ENCODE measurements at regions not wholly inside any gene's neighbourhood (a gene's known extent, or its start where the extent isn't known, plus 50 kb on each side); places are given as distances from the start of the nearest gene placed in this dataset.
A peak's percentile ranks its signal among the peaks of the same experiment; 100 is the strongest.
"Not testable (repeated sequence)": the region's sequence is repeated elsewhere in the genome, so short reads cannot be mapped to it uniquely, and the experiment has no call there.

DNA sequence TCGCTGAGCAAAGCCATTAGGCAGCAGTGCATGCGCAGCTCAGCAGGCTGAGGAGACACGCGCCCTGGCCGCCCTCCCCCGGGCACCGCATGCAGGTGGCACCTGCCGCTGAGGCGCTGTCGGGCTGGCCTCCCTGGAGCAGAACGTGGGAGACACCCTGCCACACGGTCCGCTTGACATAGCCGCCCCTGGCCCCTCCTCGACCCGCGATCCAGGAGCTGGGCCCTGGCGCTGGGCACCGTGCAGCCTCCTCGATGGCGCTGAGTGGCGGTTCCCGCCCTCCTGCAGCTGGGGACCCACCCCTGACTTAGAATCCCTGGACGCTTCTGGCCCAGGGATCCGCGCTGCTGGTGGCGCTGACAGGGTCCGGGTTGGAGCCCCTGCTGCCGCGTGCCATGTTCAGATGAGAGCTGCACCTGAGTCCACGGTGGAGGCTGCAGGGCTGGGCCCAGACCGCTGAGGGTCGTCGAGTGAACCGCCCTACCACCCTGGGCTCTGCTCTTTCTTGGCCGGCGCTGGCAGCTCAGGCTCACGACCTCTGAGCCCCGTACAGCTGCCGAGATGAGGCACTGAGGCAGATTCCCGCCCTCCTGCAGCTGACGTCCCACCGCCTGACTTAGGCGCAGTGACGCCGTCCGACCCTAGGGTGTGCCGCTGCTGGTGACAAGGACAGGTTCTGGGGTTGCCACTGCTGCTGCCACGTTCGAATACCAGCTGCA, 116.8 kb downstream of the OR13A1 start:
- DNase-seq, result no peak

GRCh38 chr10:45199205-45199740, 116.1 kb downstream of the OR13A1 start:
- DNase-seq, result no peak

DNA sequence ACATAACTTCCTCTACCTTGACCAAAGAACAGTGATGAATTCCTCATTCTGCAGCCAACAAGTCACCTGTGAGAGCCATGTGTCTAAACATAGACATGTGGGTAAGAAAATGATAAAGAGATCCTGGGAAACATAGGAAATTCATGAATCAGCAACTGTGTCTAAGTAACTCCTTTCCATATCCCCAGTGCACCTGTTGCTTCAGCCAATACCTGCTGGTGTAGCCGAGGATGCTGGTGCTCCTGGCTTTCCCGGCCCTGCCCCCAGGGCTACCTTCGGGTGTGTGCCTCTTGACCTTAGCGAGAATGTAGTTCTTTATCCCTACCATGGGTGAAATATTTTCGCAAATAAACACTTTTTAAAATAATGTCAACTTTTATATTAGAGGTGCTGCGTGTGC, 114.1 kb downstream of the OR13A1 start:
- DNase-seq, result no peak

- DNase-seq, result no peak
Measured at GRCh38 chr10:45202242-45202641, 113.2 kb downstream of the OR13A1 start.

DNA sequence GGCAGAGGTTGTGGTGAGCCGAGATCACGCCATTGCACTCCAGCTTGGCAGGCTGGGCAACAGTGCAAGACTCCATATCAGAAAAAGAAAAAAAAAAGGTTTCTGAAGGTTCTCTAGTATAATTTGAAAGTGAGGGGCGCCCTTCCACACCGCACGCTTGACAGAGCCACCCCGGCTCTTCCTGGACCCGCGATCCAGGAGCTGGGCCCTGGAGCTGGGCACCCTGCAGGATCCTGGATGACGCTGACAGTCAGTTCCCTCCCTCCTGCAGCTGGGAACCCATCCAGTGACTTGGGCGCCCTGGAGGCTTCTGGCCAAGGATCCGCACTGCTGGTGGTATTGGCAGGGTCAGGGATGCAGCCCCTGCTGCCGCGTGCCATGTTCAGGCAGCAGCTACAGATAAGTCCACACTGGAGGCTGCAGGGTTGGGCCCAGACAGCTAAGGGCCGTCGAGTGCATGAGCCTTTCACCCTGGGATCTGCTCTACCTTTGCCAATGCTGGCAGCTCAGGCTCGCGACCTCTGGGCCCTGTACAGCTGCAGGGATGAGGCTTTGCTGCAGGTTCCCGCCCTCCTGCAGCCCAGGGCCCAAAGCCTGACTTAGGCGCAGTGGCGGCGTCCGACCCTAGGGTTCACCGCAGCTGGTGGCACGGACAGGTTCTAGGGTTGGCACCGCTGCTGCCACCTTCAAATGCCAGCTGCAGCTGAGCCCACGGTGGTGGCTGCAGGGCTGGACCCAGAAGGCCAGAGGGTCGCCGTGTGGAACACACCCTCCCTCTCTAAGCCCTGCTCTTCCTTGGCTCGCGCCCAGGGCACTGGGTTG, 110.2 kb downstream of the OR13A1 start:
- no peak for DNase-seq

DNA sequence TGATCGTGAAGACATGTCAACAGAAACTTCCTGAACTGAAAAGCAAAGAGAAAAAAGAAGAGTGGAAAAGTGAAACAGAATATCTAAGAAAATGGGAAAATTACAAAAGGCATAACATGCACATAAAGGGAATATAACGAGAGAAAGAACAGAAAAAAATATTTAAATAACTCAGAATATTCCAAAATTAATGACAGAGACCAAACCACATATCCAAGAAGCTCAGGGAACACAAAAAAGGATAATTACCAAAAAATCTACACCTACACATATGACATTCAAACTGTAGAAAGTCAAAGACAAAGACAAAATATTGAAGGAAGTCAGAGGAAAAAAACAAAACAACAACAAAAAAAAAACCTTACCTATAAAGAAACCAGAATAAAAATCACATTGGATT, 105.5 kb downstream of the OR13A1 start:
- DNase-seq, result no peak

GRCh38 chr10:45211576-45211975, 103.8 kb downstream of the OR13A1 start:
- DNase-seq, result no peak

DNA sequence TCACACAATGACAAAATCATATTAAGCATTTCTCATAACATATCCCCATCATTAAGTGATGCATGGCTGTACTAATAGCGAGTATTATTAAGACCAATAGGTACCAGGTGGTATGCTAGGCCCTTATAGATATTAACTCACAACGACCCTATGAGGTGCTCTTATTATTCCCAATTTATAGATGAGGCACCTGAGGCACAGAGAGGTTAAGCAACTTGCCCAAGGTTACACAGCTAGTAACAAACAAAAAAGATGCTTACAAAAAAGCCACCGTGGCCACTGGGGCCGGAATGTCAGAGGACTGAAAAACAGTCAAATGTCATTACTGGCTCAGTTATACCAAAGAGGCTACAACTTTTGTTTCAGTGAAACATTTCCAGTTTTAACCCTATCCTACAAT, 96.0 kb downstream of the OR13A1 start:
- DNase-seq, result no peak

GRCh38 chr10:45220931-45221330, 94.5 kb downstream of the OR13A1 start:
- no peak for DNase-seq

GRCh38 chr10:45224219-45224841, 91.1 kb downstream of the OR13A1 start:
- no peak for DNase-seq

DNA sequence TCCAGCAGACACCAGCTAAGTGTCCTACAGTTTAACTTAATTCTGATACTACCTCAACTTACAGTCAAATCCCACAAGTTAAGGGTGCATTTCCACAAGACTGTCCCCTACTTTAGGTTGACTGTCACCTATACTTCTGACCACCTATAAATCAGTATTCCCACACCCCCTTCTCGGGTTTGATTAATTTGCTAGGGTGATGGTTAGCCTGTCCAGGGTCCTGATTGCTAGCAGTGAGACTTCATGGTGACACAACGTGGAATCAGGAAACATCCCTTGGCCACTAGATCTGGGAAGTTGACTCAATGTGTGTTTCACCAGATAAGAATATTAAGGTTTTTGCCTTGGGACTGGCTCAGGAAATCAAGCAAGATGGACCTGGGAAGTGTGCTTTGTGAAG, 88.4 kb downstream of the OR13A1 start:
- no peak for DNase-seq

GRCh38 chr10:45227456-45227855, 88.0 kb downstream of the OR13A1 start:
- DNase-seq, result no peak

- no peak for DNase-seq
Measured at GRCh38 chr10:45229823-45230222, 85.6 kb downstream of the OR13A1 start.

GRCh38 chr10:45235260-45235769, 80.1 kb downstream of the OR13A1 start:
- DNase-seq, result peak; percentile 65

DNA sequence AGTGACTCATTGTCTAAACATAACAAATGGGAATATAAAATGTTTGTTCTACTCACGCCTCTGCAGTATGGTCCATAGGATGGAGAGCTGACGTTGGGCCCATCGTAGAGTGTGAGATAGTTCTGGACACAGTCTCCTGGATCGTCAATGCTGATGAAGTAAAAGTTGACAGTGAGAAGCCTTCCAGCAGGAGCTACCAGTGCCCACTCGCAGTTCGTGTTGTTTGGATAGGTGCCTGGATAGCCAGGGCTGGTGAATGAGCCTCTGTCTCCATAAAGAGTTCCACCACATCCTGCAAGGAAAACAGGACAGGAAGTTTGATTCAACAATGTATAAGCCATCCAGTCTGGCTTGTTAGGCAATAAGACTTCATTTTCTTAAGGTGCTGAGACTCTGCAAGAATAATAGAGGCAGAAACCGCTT, 79.6 kb downstream of the OR13A1 start:
- DNase-seq, result no peak

DNA sequence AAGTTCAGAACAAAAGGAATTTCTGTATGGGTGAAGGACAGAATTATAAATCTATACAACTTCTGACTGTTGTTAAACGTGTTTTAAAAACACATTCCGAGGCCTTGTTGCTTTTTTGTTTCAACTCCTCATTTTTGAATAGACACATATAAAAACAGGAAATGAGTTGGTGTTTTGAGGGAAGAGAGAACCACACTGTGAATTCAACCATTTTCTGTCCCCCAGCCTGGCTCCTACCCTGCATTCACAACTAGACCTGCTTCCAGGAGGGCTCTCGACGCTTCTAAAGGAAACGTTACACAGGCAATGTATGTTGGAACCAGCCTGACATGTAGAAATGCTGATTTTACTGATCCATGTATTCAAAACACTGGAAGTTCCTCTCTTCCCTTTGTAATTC, 76.5 kb downstream of the OR13A1 start:
- DNase-seq, result no peak

DNA sequence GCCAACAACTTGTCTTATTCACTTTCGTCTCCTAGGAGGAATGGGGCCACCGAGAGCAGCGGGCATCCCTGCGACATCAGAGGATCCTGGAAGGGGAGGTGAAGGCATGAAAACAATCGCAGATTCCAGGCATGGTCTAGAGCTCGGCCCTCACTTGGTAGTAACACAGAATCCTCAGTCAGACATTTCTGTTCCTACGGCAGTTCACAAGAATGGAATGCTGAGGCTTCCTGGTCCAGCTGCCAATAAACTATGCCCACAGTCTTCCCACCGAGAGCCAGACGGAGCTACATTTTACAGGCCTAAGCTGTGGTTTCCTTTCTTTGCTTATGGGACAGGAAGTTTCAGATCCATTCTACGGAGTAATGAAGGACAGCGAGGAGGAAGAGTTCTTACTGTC, 75.8 kb downstream of the OR13A1 start:
- no peak for DNase-seq

- no peak for DNase-seq
Measured at GRCh38 chr10:45241865-45242520, 73.4 kb downstream of the OR13A1 start.

GRCh38 chr10:45243261-45243660, 72.1 kb downstream of the OR13A1 start:
- no peak for DNase-seq

DNA sequence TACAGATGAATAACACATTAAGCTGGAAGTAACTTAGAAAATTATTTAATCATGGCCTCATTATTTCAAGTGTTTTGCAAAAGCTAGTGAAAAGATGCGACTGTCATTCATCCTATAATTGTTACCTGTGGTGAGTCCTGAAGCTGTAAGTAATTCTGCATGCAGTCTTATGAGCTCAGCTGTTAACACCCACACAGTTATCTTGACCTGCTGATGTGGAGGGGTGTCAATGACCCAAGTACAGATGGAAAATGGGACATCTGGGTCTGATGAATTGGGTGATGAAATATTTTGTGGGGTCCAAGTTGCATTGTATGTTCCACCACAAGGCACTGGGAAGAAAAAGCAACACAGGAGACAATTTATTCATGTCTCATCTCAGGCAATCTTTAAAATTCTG, 68.9 kb downstream of the OR13A1 start:
- DNase-seq, result no peak

- no peak for DNase-seq
Measured at GRCh38 chr10:45249978-45250693, 65.3 kb downstream of the OR13A1 start.

GRCh38 chr10:45250694-45251075, 64.7 kb downstream of the OR13A1 start:
- not testable (repeated sequence) for DNase-seq

All from stimulated activated CD4-positive, alpha-beta T cell treated with anti-CD3 and anti-CD28 coated beads, Interleukin-4, amount 100 ng/mL, for 24 hours (primary cell).